HepG2 (cell line): ENCODE measurements at regions not wholly inside any gene's neighbourhood (a gene's known extent, or its start where the extent isn't known, plus 50 kb on each side); places are given as distances from the start of the nearest gene placed in this dataset.

ENCODE experiments used
- BRD4 ChIP-seq: sonication (generic); formaldehyde crosslinking; IDR thresholded peaks from 2 replicates; pipeline ENCODE4 v1.4.0; 2020; ENCODE audit warnings: missing genetic modification reagents
- GLMP ChIP-seq: sonication (generic); formaldehyde crosslinking; IDR thresholded peaks from 2 replicates; pipeline ENCODE4 v1.9.0; 2021; ENCODE audit warnings: missing genetic modification reagents, mild to moderate bottlenecking, borderline replicate concordance
- IRF9 ChIP-seq: sonication (generic); formaldehyde crosslinking; IDR thresholded peaks from 2 replicates; pipeline ENCODE4 v1.8.0; 2022; ENCODE audit warnings: missing genetic modification reagents, mild to moderate bottlenecking, borderline replicate concordance
- NR2C2 ChIP-seq: sonication (generic); formaldehyde crosslinking; IDR thresholded peaks from 2 replicates; pipeline ENCODE4 v1.4.0; 2020; ENCODE audit warnings: missing genetic modification reagents, mild to moderate bottlenecking, moderate library complexity, borderline replicate concordance
- PAF1 ChIP-seq: IDR thresholded peaks from 2 replicates; pipeline ENCODE4 v1.6.1; 2016; ENCODE audit warnings: missing genetic modification reagents, missing compliant biosample characterization
- RERE ChIP-seq: IDR thresholded peaks from 2 replicates; pipeline ENCODE4 v1.6.1; 2016; ENCODE audit warnings: low read depth, missing genetic modification reagents, missing compliant biosample characterization
- SRY ChIP-seq: sonication (generic); formaldehyde crosslinking; IDR thresholded peaks from 2 replicates; pipeline ENCODE4 v1.8.0; 2022; ENCODE audit warnings: mild to moderate bottlenecking, missing genetic modification reagents
- TCF7L2 ChIP-seq: IDR thresholded peaks from 2 replicates; pipeline ENCODE4 v1.6.1; 2011; ENCODE audit warnings: mild to moderate bottlenecking, low read depth, low read length, moderate library complexity
- TFAP4 ChIP-seq: sonication (generic); IDR thresholded peaks from 2 replicates; pipeline ENCODE4 v1.6.1; 2016; ENCODE audit warnings: low read depth, borderline replicate concordance
- TFE3 ChIP-seq: IDR thresholded peaks from 2 replicates; pipeline ENCODE4 v1.6.1; 2016
- ZNF10 ChIP-seq: sonication (generic); formaldehyde crosslinking; IDR thresholded peaks from 2 replicates; pipeline ENCODE4 v1.4.0; 2020; ENCODE audit warnings: mild to moderate bottlenecking, low read depth, missing genetic modification reagents, borderline replicate concordance
- ZNF281 ChIP-seq: sonication (generic); formaldehyde crosslinking; IDR thresholded peaks from 2 replicates; pipeline ENCODE4 v1.4.0; 2020; ENCODE audit warnings: missing genetic modification reagents, borderline replicate concordance
- ZNF644 ChIP-seq: IDR thresholded peaks from 2 replicates; pipeline ENCODE4 v1.6.1; 2016; ENCODE audit warnings: low read depth
- ZNF83 ChIP-seq: sonication (generic); formaldehyde crosslinking; IDR thresholded peaks from 2 replicates; pipeline ENCODE4 v1.4.0; 2020; ENCODE audit warnings: missing genetic modification reagents, mild to moderate bottlenecking, borderline replicate concordance
- ZNF850 ChIP-seq: sonication (generic); formaldehyde crosslinking; conservative IDR thresholded peaks from 2 replicates; pipeline ENCODE4 v1.9.0; 2021; ENCODE audit warnings: mild to moderate bottlenecking, missing genetic modification reagents
- ZZZ3 ChIP-seq: sonication (generic); formaldehyde crosslinking; IDR thresholded peaks from 2 replicates; pipeline ENCODE4 v1.4.0; 2020; ENCODE audit warnings: missing genetic modification reagents, mild to moderate bottlenecking, borderline replicate concordance

GRCh38 chr13:73765651-73766384 lies 368.4 kb downstream of the KLF12 start (continued):
- TF ChIP-seq ZNF281 (CRISPR knock-in tag) (peak; percentile 78; the same call in 1 of the 2 replicates), TFAP4 (peak; percentile 93; the same call in 1 of the 2 replicates), TFE3 (no peak), NR2C2 (CRISPR knock-in tag) (no peak), ZNF850 (CRISPR knock-in tag) (no peak), TCF7L2 (no peak), BRD4 (CRISPR knock-in tag) (no peak), IRF9 (no peak), RERE (CRISPR knock-in tag) (no peak), SRY (CRISPR knock-in tag) (no peak), ZNF644 (CRISPR knock-in tag) (peak; percentile 68), ZNF83 (CRISPR knock-in tag) (no peak), ZZZ3 (no peak), GLMP (CRISPR knock-in tag) (no peak), PAF1 (CRISPR knock-in tag) (no peak), ZNF10 (CRISPR knock-in tag) (no peak)
